ENCODE measurements at regions not wholly inside any gene's neighbourhood (a gene's known extent, or its start where the extent isn't known, plus 50 kb on each side); places are given as distances from the start of the nearest gene placed in this dataset.

DNA sequence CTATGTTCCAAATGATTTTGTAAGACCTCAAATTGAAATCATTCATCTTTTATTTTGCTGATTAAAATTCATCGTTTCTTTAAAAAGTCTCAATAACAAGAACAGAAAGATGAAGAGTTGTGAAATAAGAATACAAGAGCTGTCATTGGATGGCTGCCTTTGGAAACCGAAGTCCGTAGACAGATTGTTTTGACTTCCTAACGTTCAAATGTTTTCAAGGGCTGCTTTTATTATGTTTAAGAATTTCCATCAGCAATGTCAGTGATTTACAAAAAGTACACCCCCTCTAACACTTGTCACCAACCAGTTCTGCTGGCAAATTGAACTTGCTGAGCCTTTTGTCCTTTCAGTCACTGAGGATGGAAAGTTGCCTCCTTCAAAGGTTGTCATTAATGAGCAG lies 89.6 kb downstream of the KCNE4 start:
- POLR2A ChIA-PET: no interaction called here
- CTCF ChIA-PET: no interaction called here
- H3K9me3 ChIP-seq (ENCODE audit: control insufficient read depth, insufficient read depth, low read length): no peaks in the 10 kb centered on the region
- H3K27me3 ChIP-seq (ENCODE audit: control insufficient read depth, insufficient read depth, low read length): no peaks in the 10 kb centered on the region
- H3K27ac ChIP-seq (ENCODE audit: low read depth, low read length): no peak overlapping the region
- no peak for TF ChIP-seq CTCF (IDR thresholded peaks at IDR 0.05; ENCODE audit: low read depth, low read length)
- H3K4me3 ChIP-seq (ENCODE audit: low read depth, low read length): no peak overlapping the region
- no peak for DNase-seq (ENCODE audit: low read depth, low spot score)

- CTCF ChIA-PET: no interaction called here
Observed at GRCh38 chr2:223142118-223142517, 90.1 kb downstream of the KCNE4 start.

DNA sequence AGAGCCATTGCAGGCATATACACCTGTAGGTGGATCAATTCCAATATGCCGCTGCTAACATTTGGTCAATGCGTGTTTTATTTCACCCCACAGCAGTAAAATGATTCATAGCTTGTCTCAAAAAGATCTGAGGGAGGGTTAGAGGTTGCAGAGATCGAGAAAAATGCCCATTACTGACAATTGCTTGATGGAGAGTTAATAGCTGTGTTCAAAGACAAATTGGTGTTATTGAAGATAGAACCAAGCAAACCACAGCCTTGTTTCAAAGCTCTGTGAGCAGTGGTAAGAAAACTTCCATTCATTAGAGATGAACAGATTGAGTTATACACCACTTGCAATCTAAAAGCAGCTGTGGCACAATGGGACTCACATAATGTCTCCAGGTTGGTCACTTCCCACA lies 95.4 kb downstream of the KCNE4 start:
- ChIA-PET POLR2A (no interaction called here), CTCF (interaction anchor here (0.8 kb wide), 2 partner anchors 176 to 350 kb away, joined by 3 read pairs; no protein-coding TSS in a partner anchor)
- TF ChIP-seq CTCF (IDR thresholded peaks at IDR 0.05; ENCODE audit: low read depth, low read length): no peak

More at GRCh38 chr2:223142118-223142517, 90.1 kb downstream of the KCNE4 start:
- no peak overlapping the region for H3K4me3 ChIP-seq (ENCODE audit: low read depth, low read length)
- POLR2A ChIA-PET: no interaction called here
- no peak for DNase-seq (ENCODE audit: low read depth, low spot score)
- no peaks in the 10 kb centered on the region for H3K27me3 ChIP-seq (ENCODE audit: control insufficient read depth, insufficient read depth, low read length)
- H3K9me3 ChIP-seq (ENCODE audit: control insufficient read depth, insufficient read depth, low read length): no peaks in the 10 kb centered on the region
- H3K27ac ChIP-seq (ENCODE audit: low read depth, low read length): no peak overlapping the region
- no peak for TF ChIP-seq CTCF (IDR thresholded peaks at IDR 0.05; ENCODE audit: low read depth, low read length)

GRCh38 chr2:223148516-223148915 lies 96.5 kb downstream of the KCNE4 start:
- no peak for TF ChIP-seq CTCF (IDR thresholded peaks at IDR 0.05; ENCODE audit: low read depth, low read length)
- ChIA-PET CTCF (interaction anchor here (0.8 kb wide), 1 partner anchor 177 kb away, joined by 3 read pairs; no protein-coding TSS in a partner anchor), POLR2A (no interaction called here)
- Histone ChIP-seq H3K27me3 (ENCODE audit: control insufficient read depth, insufficient read depth, low read length) (no peaks in the 10 kb centered on the region), H3K9me3 (ENCODE audit: control insufficient read depth, insufficient read depth, low read length) (no peaks in the 10 kb centered on the region), H3K27ac (ENCODE audit: low read depth, low read length) (no peak overlapping the region), H3K4me3 (ENCODE audit: low read depth, low read length) (no peak overlapping the region)
- no peak for DNase-seq (ENCODE audit: low read depth, low spot score)

More for the DNA sequence above, 95.4 kb downstream of the KCNE4 start:
- Histone ChIP-seq H3K27ac (ENCODE audit: low read depth, low read length) (no peak overlapping the region), H3K9me3 (ENCODE audit: control insufficient read depth, insufficient read depth, low read length) (no peaks in the 10 kb centered on the region), H3K27me3 (ENCODE audit: control insufficient read depth, insufficient read depth, low read length) (no peaks in the 10 kb centered on the region), H3K4me3 (ENCODE audit: low read depth, low read length) (no peak overlapping the region)
- DNase-seq (ENCODE audit: low read depth, low spot score): no peak

DNA sequence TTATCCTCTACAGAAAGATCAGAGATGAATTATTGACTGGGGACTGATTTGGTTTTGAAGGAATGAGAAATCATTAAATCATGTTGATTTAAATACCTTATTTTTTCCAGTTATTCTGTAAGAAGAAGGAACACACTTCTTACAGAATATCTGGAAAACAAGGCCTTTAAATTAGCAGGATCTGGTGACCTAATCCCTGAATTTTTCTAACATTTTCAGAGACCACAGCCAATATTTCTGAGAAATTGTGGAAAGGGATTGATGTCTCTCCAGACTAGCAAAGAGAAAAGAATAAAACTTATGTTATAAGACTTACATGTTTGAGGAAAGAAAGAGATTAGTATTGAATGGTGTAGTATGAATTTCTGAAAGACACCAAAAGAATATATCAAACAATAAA lies 104.0 kb downstream of the KCNE4 start:
- no peaks in the 10 kb centered on the region for H3K27me3 ChIP-seq (ENCODE audit: control insufficient read depth, insufficient read depth, low read length)
- TF ChIP-seq CTCF (IDR thresholded peaks at IDR 0.05; ENCODE audit: low read depth, low read length): no peak
- POLR2A ChIA-PET: no interaction called here
- no peak overlapping the region for H3K4me3 ChIP-seq (ENCODE audit: low read depth, low read length)
- H3K27ac ChIP-seq (ENCODE audit: low read depth, low read length): no peak overlapping the region
- H3K9me3 ChIP-seq (ENCODE audit: control insufficient read depth, insufficient read depth, low read length): no peaks in the 10 kb centered on the region
- no peak for DNase-seq (ENCODE audit: low read depth, low spot score)
- CTCF ChIA-PET: interaction anchor here (0.5 to 1.8 kb wide), 2 partner anchors 22 to 184 kb away, joined by 3 to 8 read pairs; no protein-coding TSS in a partner anchor

Measured in AG04450 (cell line).